Activated CD4-positive, CD25-positive, alpha-beta regulatory T cell treated with anti-CD3 and anti-CD28 coated beads, Interleukin-2, amount 50 U/mL, for 72 hours (primary cell): ENCODE measurements at regions not wholly inside any gene's neighbourhood (a gene's known extent, or its start where the extent isn't known, plus 50 kb on each side); places are given as distances from the start of the nearest gene placed in this dataset.
"Not testable (repeated sequence)": the region's sequence is repeated elsewhere in the genome, so short reads cannot be mapped to it uniquely, and the experiment has no call there.

Source experiments
- DNase-seq: peaks from one replicate; pipeline ENCODE4 v3.0.0; 2021

- DNase-seq, result no peak
Observed at GRCh38 chrX:68994135-68994890, 165.5 kb downstream of the EFNB1 start.

- DNase-seq, result no peak
Observed at GRCh38 chrX:68992821-68993397, 164.1 kb downstream of the EFNB1 start.

- no peak for DNase-seq
Observed at GRCh38 chrX:68991691-68992345, 163.0 kb downstream of the EFNB1 start.

- DNase-seq, result no peak
Observed at GRCh38 chrX:68990948-68991347, 162.1 kb downstream of the EFNB1 start.

- DNase-seq, result no peak
Observed at GRCh38 chrX:68989865-68990606, 161.2 kb downstream of the EFNB1 start.

- no peak for DNase-seq
Observed at GRCh38 chrX:68989456-68989855, 160.6 kb downstream of the EFNB1 start.

- no peak for DNase-seq
Observed at GRCh38 chrX:68988865-68989264, 160.0 kb downstream of the EFNB1 start.

GRCh38 chrX:68985135-68985755, 156.4 kb downstream of the EFNB1 start:
- no peak for DNase-seq

- DNase-seq, result no peak
Observed at GRCh38 chrX:68983004-68983857, 154.4 kb downstream of the EFNB1 start.

GRCh38 chrX:68982476-68982875, 153.7 kb downstream of the EFNB1 start:
- DNase-seq, result no peak

- no peak for DNase-seq
Observed at GRCh38 chrX:68980906-68981616, 152.2 kb downstream of the EFNB1 start.

- no peak for DNase-seq
Observed at GRCh38 chrX:68978655-68979054, 149.8 kb downstream of the EFNB1 start.

- DNase-seq, result no peak
Observed at GRCh38 chrX:68978255-68978654, 149.4 kb downstream of the EFNB1 start.

GRCh38 chrX:68953331-68953730, 124.5 kb downstream of the EFNB1 start:
- no peak for DNase-seq

- not testable (repeated sequence) for DNase-seq
Observed at GRCh38 chrX:68951942-68952619, 123.3 kb downstream of the EFNB1 start.

GRCh38 chrX:68950937-68951336, 122.1 kb downstream of the EFNB1 start:
- no peak for DNase-seq

GRCh38 chrX:68947882-68948605, 119.2 kb downstream of the EFNB1 start:
- no peak for DNase-seq

- no peak for DNase-seq
Observed at GRCh38 chrX:68945603-68946228, 116.9 kb downstream of the EFNB1 start.

GRCh38 chrX:68945081-68945602, 116.3 kb downstream of the EFNB1 start:
- no peak for DNase-seq
